Germinal center (tissue), 1 donor: ENCODE measurements at regions not wholly inside any gene's neighbourhood (a gene's known extent, or its start where the extent isn't known, plus 50 kb on each side); places are given as distances from the start of the nearest gene placed in this dataset.

Experiments used
- DNase-seq: peaks from one replicate; pipeline ENCODE4 v3.0.0; 2012; ENCODE audit warnings: mixed read lengths, low spot score

- no peak for DNase-seq
Observed at GRCh38 chr17:77001487-77001886, 133.3 kb downstream of the MGAT5B start.

GRCh38 chr17:77002103-77003045 is 134.2 kb downstream of the MGAT5B start:
- no peak for DNase-seq

- DNase-seq = no peak
Observed at GRCh38 chr17:77003699-77004098, 135.5 kb downstream of the MGAT5B start.

GRCh38 chr17:77006971-77007649 is 133.7 kb upstream of the SEC14L1 start:
- DNase-seq = no peak

DNA sequence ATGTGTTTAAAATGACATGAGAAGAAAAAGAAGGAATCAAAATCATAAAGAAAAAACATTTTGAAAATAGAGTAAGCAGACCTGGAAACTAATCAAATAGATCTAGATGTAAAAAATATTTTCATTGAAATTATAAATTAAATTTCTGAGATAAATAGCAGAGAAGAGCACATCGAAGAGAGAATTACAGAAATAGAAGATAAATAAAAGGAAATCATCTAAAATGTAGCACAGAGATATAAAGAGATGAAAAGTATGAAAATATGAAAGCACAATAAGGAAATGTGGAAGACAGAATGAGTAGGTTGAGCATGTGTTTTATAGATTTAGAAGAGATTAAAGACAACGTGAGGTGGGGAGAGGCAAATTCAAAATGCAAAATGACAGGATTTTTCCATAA is 130.9 kb upstream of the SEC14L1 start:
- no peak for DNase-seq

GRCh38 chr17:77010667-77011066 is 130.1 kb upstream of the SEC14L1 start:
- DNase-seq = no peak

DNA sequence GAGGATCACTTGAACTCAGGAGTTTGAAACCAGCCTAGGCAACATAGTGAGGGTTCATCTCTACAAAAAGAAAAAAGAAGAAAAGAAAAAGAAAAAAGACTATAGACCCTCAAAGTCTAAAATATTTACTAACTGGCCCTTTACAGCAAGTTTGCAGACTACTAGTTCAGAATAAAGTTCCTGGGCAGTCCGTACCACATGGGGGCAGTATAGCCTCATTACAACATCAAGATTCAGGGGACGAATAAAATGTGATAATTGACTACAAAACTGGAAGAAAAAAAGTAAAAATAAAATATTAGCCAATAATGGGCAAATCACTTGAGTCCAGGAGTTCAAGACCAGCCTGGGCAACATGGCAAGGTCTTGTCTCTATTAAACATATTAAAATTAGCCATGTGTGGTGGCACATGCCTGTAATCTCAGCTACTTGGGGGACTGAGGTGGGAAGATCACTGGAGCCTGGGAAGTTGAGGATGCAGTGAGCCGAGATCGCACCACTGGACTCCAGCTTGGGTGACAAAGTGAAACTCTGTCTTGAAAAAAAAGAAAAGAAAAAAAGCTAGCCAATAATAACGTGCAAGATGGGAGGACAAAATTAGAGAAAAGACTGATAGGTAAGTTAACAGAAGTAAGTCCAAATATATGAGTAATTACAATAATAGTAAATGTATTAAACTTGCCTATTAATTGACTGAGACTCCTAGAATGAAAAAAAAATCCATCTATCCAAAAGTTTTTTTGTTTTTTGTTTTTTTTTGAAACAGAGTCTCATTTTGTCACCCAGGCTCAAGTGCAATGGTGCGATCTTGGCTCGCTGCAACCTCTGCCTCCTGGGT is 129.4 kb upstream of the SEC14L1 start:
- DNase-seq = no peak

DNA sequence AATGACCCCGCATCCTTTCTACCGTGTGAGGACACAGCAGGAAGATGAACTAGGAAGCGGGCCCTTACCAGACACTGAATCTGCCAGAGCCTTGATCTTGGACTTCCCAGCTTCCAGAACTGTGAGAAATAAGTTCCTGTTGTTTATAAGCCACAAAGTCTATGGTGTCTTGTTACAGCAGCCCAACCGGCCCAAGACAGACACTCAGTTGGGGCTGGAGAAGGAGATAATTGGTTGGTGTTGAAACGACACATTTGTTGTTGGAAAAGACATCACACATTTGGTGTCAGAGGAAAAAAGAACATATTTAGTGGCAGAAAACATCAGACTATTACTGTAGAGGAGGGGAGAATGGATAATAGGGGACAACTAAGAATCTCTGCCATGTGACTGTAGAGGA is 122.3 kb upstream of the SEC14L1 start:
- no peak for DNase-seq

GRCh38 chr17:77019893-77020379 is 120.8 kb upstream of the SEC14L1 start:
- no peak for DNase-seq

DNA sequence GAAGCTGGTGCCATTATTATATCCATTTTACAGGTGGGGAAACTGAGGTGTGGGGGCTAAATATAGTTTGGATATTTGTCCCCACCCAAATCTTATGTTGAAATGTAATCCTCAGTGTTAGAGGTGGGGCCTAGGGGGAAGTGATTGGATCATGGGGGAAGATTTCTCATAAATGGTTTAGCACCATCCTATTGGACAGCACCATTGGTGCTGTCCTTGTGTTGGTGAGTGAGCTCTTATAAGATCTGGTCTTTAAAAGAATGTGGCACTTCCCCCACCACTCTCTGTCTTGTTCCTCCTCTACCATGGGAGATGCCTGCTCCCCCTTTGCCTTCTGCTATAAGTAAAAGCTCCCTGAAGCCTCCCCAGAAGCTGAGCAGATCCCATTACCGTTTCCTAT is 119.8 kb upstream of the SEC14L1 start:
- DNase-seq = no peak

DNA sequence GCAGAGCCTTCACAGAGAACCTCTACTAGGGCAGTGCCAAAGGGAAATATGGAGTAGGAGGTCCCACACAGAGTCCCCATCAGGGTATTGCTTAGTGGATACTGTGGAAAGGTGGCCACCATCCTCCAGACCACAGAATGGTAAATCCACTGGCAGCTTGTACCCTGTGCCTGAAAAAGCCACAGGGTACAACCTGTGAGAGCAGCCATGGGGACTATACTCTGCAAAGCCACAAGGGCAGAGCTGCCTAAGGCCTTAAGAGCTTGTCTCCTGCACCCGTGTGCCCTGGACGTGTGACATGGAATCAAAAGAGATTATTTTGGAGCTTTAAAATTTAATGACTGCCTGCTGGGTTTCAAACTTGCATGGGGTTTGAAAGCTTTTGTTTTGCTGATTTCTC is 118.0 kb upstream of the SEC14L1 start:
- DNase-seq = no peak

DNA sequence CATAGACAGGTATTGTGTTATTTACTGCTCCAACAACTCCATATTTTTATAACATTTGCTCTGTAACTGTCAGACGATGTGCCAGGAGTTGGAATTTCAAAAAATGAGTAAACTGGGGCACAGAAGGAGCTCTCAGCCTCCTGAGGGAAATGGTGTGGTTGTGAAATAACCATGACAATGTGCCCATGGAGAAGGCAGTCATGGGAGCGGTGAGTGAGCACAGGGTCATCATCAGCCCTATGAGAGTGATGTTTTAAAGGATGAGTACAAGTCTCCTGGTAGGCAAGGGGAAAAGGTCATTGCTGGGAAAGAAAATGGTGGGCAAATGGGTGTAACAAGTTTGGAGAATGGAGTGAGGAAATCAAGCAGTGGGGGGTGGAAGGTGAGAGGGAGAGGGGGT is 115.0 kb upstream of the SEC14L1 start:
- no peak for DNase-seq

- DNase-seq = no peak
Observed at GRCh38 chr17:77027271-77027889, 113.4 kb upstream of the SEC14L1 start.

DNA sequence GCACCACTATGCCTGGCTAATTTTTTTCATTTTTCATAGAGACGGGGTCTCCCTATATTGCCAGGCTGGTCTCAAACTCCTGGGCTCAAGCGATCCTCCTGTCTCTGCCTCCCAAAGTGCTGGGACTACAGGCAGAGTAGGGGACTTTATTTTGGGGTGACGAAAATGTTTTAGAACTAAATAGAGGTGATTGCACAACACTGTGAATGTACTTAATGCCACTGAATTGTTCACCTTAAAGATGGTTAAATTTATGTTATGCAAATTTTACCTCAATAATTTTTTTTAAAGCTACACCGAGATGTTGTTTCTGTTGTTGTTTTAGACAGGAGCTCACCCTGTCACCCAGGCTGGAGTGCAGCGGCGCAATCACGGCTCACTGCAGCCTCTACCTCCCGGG is 111.9 kb upstream of the SEC14L1 start:
- no peak for DNase-seq

DNA sequence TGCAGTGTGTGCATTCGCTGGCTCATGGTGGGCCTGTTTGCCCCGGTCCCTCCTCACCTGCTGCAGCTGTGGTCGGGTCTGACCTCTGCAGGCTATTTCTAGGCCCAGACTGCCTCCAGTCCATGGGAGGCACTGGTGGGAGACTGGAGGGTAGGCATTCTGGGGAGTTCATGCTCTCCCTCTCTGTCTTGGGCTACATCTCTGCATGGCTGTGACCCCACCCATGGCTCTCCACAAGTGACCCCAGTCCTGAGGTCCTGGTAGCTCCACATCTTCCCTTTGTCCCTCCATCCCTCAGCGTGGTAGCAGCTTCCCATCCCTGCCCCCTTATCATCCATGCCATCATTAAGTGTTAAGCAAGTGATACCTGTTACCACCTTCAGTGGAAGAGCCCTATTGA is 107.8 kb upstream of the SEC14L1 start:
- no peak for DNase-seq

DNA sequence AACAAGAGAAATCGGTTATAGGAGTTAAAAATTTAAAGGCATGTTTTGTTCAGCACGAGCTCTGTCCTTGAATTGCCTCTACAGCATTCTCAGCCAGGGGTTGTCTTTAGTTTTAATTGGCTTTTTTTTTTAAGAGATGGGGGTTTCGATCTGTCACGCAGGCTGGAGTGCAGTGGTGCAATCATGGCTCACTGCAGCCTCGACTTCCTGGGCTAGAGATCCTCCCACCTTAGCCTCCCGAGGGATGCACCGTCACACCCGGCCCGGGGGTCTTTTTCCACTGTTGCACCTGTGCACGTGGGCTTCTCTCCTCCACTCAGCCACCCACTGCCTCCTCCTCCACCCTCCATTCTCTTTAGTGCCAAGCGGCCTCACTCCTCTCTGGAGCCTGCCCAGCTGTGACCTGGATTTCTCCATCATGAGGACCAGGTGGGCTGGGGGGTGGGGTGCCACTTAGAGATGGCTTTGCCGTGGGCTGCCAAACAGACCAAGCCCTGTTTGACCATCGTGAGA is 106.8 kb upstream of the SEC14L1 start:
- DNase-seq = no peak

GRCh38 chr17:77034677-77035424 is 105.9 kb upstream of the SEC14L1 start:
- no peak for DNase-seq

GRCh38 chr17:77035526-77035925 is 105.2 kb upstream of the SEC14L1 start:
- DNase-seq = no peak

GRCh38 chr17:77036136-77036840 is 104.5 kb upstream of the SEC14L1 start:
- DNase-seq = no peak

DNA sequence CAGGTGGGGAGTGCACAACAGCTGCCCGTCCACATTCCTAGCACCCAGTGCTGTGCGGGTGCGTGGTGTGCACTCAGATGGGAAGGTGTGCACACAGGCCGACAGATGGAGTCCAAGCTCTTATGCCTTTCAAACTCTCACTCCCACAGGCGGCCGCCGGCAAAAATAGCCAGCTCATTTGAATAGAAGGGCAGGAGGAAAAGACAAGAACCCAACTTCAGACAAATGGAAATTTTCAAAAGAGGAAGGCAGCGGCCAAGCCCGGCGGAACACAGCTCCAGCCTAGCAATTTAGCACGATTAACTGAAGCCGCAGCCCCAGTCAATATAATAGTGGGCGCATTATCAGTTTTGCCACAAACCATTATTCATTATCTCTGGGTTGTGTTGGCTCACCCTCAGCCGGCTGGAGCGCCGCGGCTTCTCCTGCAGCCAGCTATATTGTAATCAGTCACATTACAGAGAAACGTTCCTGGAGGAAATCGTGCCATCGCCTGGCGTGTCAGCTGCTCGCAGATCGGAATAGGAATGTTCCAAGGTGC is 103.9 kb upstream of the SEC14L1 start:
- DNase-seq = peak; percentile 56
